ENCODE measurements at regions not wholly inside any gene's neighbourhood (a gene's known extent, or its start where the extent isn't known, plus 50 kb on each side); places are given as distances from the start of the nearest gene placed in this dataset.

GRCh38 chr10:89078724-89079672 is 88.4 kb downstream of the FAS start:
- no peak for DNase-seq
- no peak overlapping the region for H2BK5ac ChIP-seq (ENCODE audit: low read depth, low read length, poor library complexity)
- H3K14ac ChIP-seq (ENCODE audit: low read length) = no peak overlapping the region
- H3K9me3 ChIP-seq (ENCODE audit: insufficient read depth, low read depth, low read length) = no peaks in the 10 kb centered on the region
- H3K4me3 ChIP-seq (ENCODE audit: low read depth, low read length) = no peak overlapping the region
- H2BK12ac ChIP-seq (ENCODE audit: low read length) = no peak overlapping the region
- H3K27ac ChIP-seq (ENCODE audit: low read depth, low read length) = no peak overlapping the region
- no peak overlapping the region for H3K23ac ChIP-seq (ENCODE audit: low read length)
- H3K9ac ChIP-seq (ENCODE audit: low read length) = no peak overlapping the region
- H3K4ac ChIP-seq (ENCODE audit: low read depth, low read length) = no peak overlapping the region
- H4K8ac ChIP-seq (ENCODE audit: low read depth, low read length) = no peak overlapping the region
- no peak overlapping the region for H4K91ac ChIP-seq (ENCODE audit: low read depth, low read length)
- WGBS (ENCODE audit: extremely low coverage, insufficient coverage, insufficient read length) = no CpG with 5 or more reads among the region's 9 CpGs
- H2AFZ ChIP-seq (ENCODE audit: insufficient read depth, low read length, poor library complexity) = no peak overlapping the region
- no peaks in the 10 kb centered on the region for H3K27me3 ChIP-seq (ENCODE audit: insufficient read depth, low read length)
- no peaks in the 10 kb centered on the region for H3K79me1 ChIP-seq (ENCODE audit: low read length)
- H3K79me2 ChIP-seq (ENCODE audit: control insufficient read depth, insufficient read depth, low read length, poor library complexity) = no peaks in the 10 kb centered on the region
- H2BK120ac ChIP-seq (ENCODE audit: insufficient read depth, low read length, poor library complexity) = no peak overlapping the region
- no peak overlapping the region for H2AK5ac ChIP-seq (ENCODE audit: low read length)
- no peaks in the 10 kb centered on the region for H3K4me1 ChIP-seq (ENCODE audit: control insufficient read depth in 1 of 2, insufficient read depth in 2 of 2, low read length in 2 of 2)
- no peak overlapping the region for H4K12ac ChIP-seq (ENCODE audit: low read depth, low read length)
- H3K4me2 ChIP-seq (ENCODE audit: low read length) = no peak overlapping the region
- H3K36me3 ChIP-seq (ENCODE audit: control insufficient read depth in 1 of 2, insufficient read depth in 2 of 2, low read length in 2 of 2) = no peaks in the 10 kb centered on the region
- no peak overlapping the region for H3K18ac ChIP-seq (ENCODE audit: low read length)

GRCh38 chr10:89076120-89076519 is 85.5 kb downstream of the FAS start:
- Histone ChIP-seq H3K27me3 (ENCODE audit: insufficient read depth, low read length) (no peaks in the 10 kb centered on the region), H2AFZ (ENCODE audit: insufficient read depth, low read length, poor library complexity) (no peak overlapping the region), H3K36me3 (ENCODE audit: control insufficient read depth in 1 of 2, insufficient read depth in 2 of 2, low read length in 2 of 2) (no peaks in the 10 kb centered on the region), H3K23ac (ENCODE audit: low read length) (no peak overlapping the region), H2BK5ac (ENCODE audit: low read depth, low read length, poor library complexity) (no peak overlapping the region), H4K8ac (ENCODE audit: low read depth, low read length) (no peak overlapping the region), H3K18ac (ENCODE audit: low read length) (no peak overlapping the region), H3K14ac (ENCODE audit: low read length) (no peak overlapping the region), H2BK120ac (ENCODE audit: insufficient read depth, low read length, poor library complexity) (no peak overlapping the region), H3K9ac (ENCODE audit: low read length) (no peak overlapping the region), H3K79me1 (ENCODE audit: low read length) (no peaks in the 10 kb centered on the region), H3K79me2 (ENCODE audit: control insufficient read depth, insufficient read depth, low read length, poor library complexity) (no peaks in the 10 kb centered on the region), H3K9me3 (ENCODE audit: insufficient read depth, low read depth, low read length) (no peaks in the 10 kb centered on the region), H3K4ac (ENCODE audit: low read depth, low read length) (no peak overlapping the region), H2AK5ac (ENCODE audit: low read length) (no peak overlapping the region), H4K12ac (ENCODE audit: low read depth, low read length) (no peak overlapping the region), H3K4me2 (ENCODE audit: low read length) (no peak overlapping the region), H3K4me3 (ENCODE audit: low read depth, low read length) (no peak overlapping the region), H4K91ac (ENCODE audit: low read depth, low read length) (no peak overlapping the region), H3K27ac (ENCODE audit: low read depth, low read length) (no peak overlapping the region), H2BK12ac (ENCODE audit: low read length) (no peak overlapping the region), H3K4me1 (ENCODE audit: control insufficient read depth in 1 of 2, insufficient read depth in 2 of 2, low read length in 2 of 2) (no peaks in the 10 kb centered on the region)
- WGBS (ENCODE audit: extremely low coverage, insufficient coverage, insufficient read length) = no CpG with 5 or more reads among the region's 2 CpGs
- no peak for DNase-seq

GRCh38 chr10:89075631-89076030 is 85.0 kb downstream of the FAS start:
- H3K4ac ChIP-seq (ENCODE audit: low read depth, low read length) = no peak overlapping the region
- H3K4me1 ChIP-seq (ENCODE audit: control insufficient read depth in 1 of 2, insufficient read depth in 2 of 2, low read length in 2 of 2) = no peaks in the 10 kb centered on the region
- no peaks in the 10 kb centered on the region for H3K9me3 ChIP-seq (ENCODE audit: insufficient read depth, low read depth, low read length)
- H3K27me3 ChIP-seq (ENCODE audit: insufficient read depth, low read length) = no peaks in the 10 kb centered on the region
- H2BK12ac ChIP-seq (ENCODE audit: low read length) = no peak overlapping the region
- no CpG with 5 or more reads among the region's 1 CpG for WGBS (ENCODE audit: extremely low coverage, insufficient coverage, insufficient read length)
- H3K4me2 ChIP-seq (ENCODE audit: low read length) = no peak overlapping the region
- H4K8ac ChIP-seq (ENCODE audit: low read depth, low read length) = no peak overlapping the region
- no peak overlapping the region for H3K27ac ChIP-seq (ENCODE audit: low read depth, low read length)
- no peaks in the 10 kb centered on the region for H3K79me2 ChIP-seq (ENCODE audit: control insufficient read depth, insufficient read depth, low read length, poor library complexity)
- H3K4me3 ChIP-seq (ENCODE audit: low read depth, low read length) = no peak overlapping the region
- H3K23ac ChIP-seq (ENCODE audit: low read length) = no peak overlapping the region
- no peaks in the 10 kb centered on the region for H3K79me1 ChIP-seq (ENCODE audit: low read length)
- H2BK120ac ChIP-seq (ENCODE audit: insufficient read depth, low read length, poor library complexity) = no peak overlapping the region
- DNase-seq = no peak
- H2AFZ ChIP-seq (ENCODE audit: insufficient read depth, low read length, poor library complexity) = no peak overlapping the region
- H2AK5ac ChIP-seq (ENCODE audit: low read length) = no peak overlapping the region
- H4K91ac ChIP-seq (ENCODE audit: low read depth, low read length) = no peak overlapping the region
- H4K12ac ChIP-seq (ENCODE audit: low read depth, low read length) = no peak overlapping the region
- H2BK5ac ChIP-seq (ENCODE audit: low read depth, low read length, poor library complexity) = no peak overlapping the region
- H3K14ac ChIP-seq (ENCODE audit: low read length) = no peak overlapping the region
- no peaks in the 10 kb centered on the region for H3K36me3 ChIP-seq (ENCODE audit: control insufficient read depth in 1 of 2, insufficient read depth in 2 of 2, low read length in 2 of 2)
- H3K18ac ChIP-seq (ENCODE audit: low read length) = no peak overlapping the region
- H3K9ac ChIP-seq (ENCODE audit: low read length) = no peak overlapping the region

GRCh38 chr10:89074120-89074519 is 83.5 kb downstream of the FAS start:
- DNase-seq = no peak
- Histone ChIP-seq H3K9me3 (ENCODE audit: insufficient read depth, low read depth, low read length) (no peaks in the 10 kb centered on the region), H2BK12ac (ENCODE audit: low read length) (no peak overlapping the region), H3K4me1 (ENCODE audit: control insufficient read depth in 1 of 2, insufficient read depth in 2 of 2, low read length in 2 of 2) (no peaks in the 10 kb centered on the region), H3K27me3 (ENCODE audit: insufficient read depth, low read length) (no peaks in the 10 kb centered on the region), H3K4me3 (ENCODE audit: low read depth, low read length) (no peak overlapping the region), H3K9ac (ENCODE audit: low read length) (no peak overlapping the region), H4K8ac (ENCODE audit: low read depth, low read length) (no peak overlapping the region), H3K4me2 (ENCODE audit: low read length) (no peak overlapping the region), H4K12ac (ENCODE audit: low read depth, low read length) (no peak overlapping the region), H2AK5ac (ENCODE audit: low read length) (no peak overlapping the region), H2BK120ac (ENCODE audit: insufficient read depth, low read length, poor library complexity) (no peak overlapping the region), H3K23ac (ENCODE audit: low read length) (no peak overlapping the region), H3K79me1 (ENCODE audit: low read length) (no peaks in the 10 kb centered on the region), H2BK5ac (ENCODE audit: low read depth, low read length, poor library complexity) (no peak overlapping the region), H3K18ac (ENCODE audit: low read length) (no peak overlapping the region), H3K79me2 (ENCODE audit: control insufficient read depth, insufficient read depth, low read length, poor library complexity) (no peaks in the 10 kb centered on the region), H3K14ac (ENCODE audit: low read length) (no peak overlapping the region), H3K36me3 (ENCODE audit: control insufficient read depth in 1 of 2, insufficient read depth in 2 of 2, low read length in 2 of 2) (no peaks in the 10 kb centered on the region), H3K27ac (ENCODE audit: low read depth, low read length) (no peak overlapping the region), H4K91ac (ENCODE audit: low read depth, low read length) (no peak overlapping the region), H2AFZ (ENCODE audit: insufficient read depth, low read length, poor library complexity) (no peak overlapping the region), H3K4ac (ENCODE audit: low read depth, low read length) (no peak overlapping the region)
- no CpG with 5 or more reads among the region's 3 CpGs for WGBS (ENCODE audit: extremely low coverage, insufficient coverage, insufficient read length)

Measured in trophoblast cell (in vitro differentiated cells and primary cell).